B cell (primary cell): ENCODE measurements at regions not wholly inside any gene's neighbourhood (a gene's known extent, or its start where the extent isn't known, plus 50 kb on each side); places are given as distances from the start of the nearest gene placed in this dataset.

ENCODE experiments used
- CTCF ChIP-seq: fragments of 200-600 bp; IDR thresholded peaks from one replicate; pipeline ENCODE4 v1.8.0; 2022; ENCODE audit warnings: antibody characterized with exemption, mild to moderate bottlenecking
- EZH2 ChIP-seq: IDR thresholded peaks from 2 replicates; pipeline ENCODE4 v1.6.1; 2012; ENCODE audit warnings: borderline replicate concordance, low read depth, mild to moderate bottlenecking, moderate library complexity, low read length; ENCODE audit not compliant: insufficient read depth, poor library complexity, severe bottlenecking

- no peak for TF ChIP-seq CTCF
- no peak for TF ChIP-seq EZH2
Observed at GRCh38 chr12:105852951-105853350, 285.8 kb downstream of the NUAK1 start.
